ENCODE measurements at regions not wholly inside any gene's neighbourhood (a gene's known extent, or its start where the extent isn't known, plus 50 kb on each side); places are given as distances from the start of the nearest gene placed in this dataset.

- no peak for DNase-seq (ENCODE audit: extremely low spot score)
- POLR2A ChIA-PET: no interaction called here
- no peak for TF ChIP-seq FOXK2 (IDR thresholded peaks at IDR 0.05)
- TF ChIP-seq SUZ12 (IDR thresholded peaks at IDR 0.05): no peak
- TF ChIP-seq BHLHE40 (IDR thresholded peaks at IDR 0.05; ENCODE audit: borderline replicate concordance): no peak
- no peak for TF ChIP-seq TARDBP (IDR thresholded peaks at IDR 0.05)
- no peak for TF ChIP-seq LEF1 (IDR thresholded peaks at IDR 0.05; ENCODE audit: borderline replicate concordance)
- no peak for TF ChIP-seq FOXM1 (IDR thresholded peaks at IDR 0.05; ENCODE audit: borderline replicate concordance)
- CTCF ChIA-PET: no interaction called here
These were observed 404.8 kb downstream of the MAN2A1 start for GRCh38 chr5:110094548-110094947.

GRCh38 chr5:110096419-110096818, 406.7 kb downstream of the MAN2A1 start:
- ChIA-PET CTCF (no interaction called here), POLR2A (no interaction called here)
- no peak for DNase-seq (ENCODE audit: extremely low spot score)
- no peak for TF ChIP-seq CTBP1 (IDR thresholded peaks at IDR 0.05; ENCODE audit: borderline replicate concordance)
- no peak for TF ChIP-seq ELF4 (IDR thresholded peaks at IDR 0.05)
- TF ChIP-seq FOXM1 (IDR thresholded peaks at IDR 0.05; ENCODE audit: borderline replicate concordance): no peak
- TF ChIP-seq ARNT (IDR thresholded peaks at IDR 0.05): no peak
- TF ChIP-seq HDGF (IDR thresholded peaks at IDR 0.05; ENCODE audit: borderline replicate concordance): no peak
- TF ChIP-seq BHLHE40 (IDR thresholded peaks at IDR 0.05; ENCODE audit: borderline replicate concordance): no peak
- no peak for TF ChIP-seq SUZ12 (IDR thresholded peaks at IDR 0.05)

- DNase-seq (ENCODE audit: extremely low spot score): no peak
- TF ChIP-seq ZNF384 (IDR thresholded peaks at IDR 0.05): no peak
- no peak for TF ChIP-seq ARNT (IDR thresholded peaks at IDR 0.05)
- no peak for TF ChIP-seq FOXM1 (IDR thresholded peaks at IDR 0.05; ENCODE audit: borderline replicate concordance)
- no peak for TF ChIP-seq HDGF (IDR thresholded peaks at IDR 0.05; ENCODE audit: borderline replicate concordance)
- ChIA-PET POLR2A (no interaction called here), CTCF (no interaction called here)
These were observed 409.8 kb downstream of the MAN2A1 start for GRCh38 chr5:110099572-110099971.

- TF ChIP-seq FOXM1 (IDR thresholded peaks at IDR 0.05; ENCODE audit: borderline replicate concordance): no peak
- TF ChIP-seq FOXK2 (IDR thresholded peaks at IDR 0.05): no peak
- TF ChIP-seq BHLHE40 (IDR thresholded peaks at IDR 0.05; ENCODE audit: borderline replicate concordance): no peak
- TF ChIP-seq NFRKB (IDR thresholded peaks at IDR 0.05): no peak
- TF ChIP-seq LEF1 (IDR thresholded peaks at IDR 0.05; ENCODE audit: borderline replicate concordance): no peak
- TF ChIP-seq ARNT (IDR thresholded peaks at IDR 0.05): no peak
- no peak for TF ChIP-seq TARDBP (IDR thresholded peaks at IDR 0.05)
- no peak for TF ChIP-seq HDGF (IDR thresholded peaks at IDR 0.05; ENCODE audit: borderline replicate concordance)
- TF ChIP-seq ZNF384 (IDR thresholded peaks at IDR 0.05): no peak
- TF ChIP-seq SUZ12 (IDR thresholded peaks at IDR 0.05): no peak
- TF ChIP-seq, protein P1, sequence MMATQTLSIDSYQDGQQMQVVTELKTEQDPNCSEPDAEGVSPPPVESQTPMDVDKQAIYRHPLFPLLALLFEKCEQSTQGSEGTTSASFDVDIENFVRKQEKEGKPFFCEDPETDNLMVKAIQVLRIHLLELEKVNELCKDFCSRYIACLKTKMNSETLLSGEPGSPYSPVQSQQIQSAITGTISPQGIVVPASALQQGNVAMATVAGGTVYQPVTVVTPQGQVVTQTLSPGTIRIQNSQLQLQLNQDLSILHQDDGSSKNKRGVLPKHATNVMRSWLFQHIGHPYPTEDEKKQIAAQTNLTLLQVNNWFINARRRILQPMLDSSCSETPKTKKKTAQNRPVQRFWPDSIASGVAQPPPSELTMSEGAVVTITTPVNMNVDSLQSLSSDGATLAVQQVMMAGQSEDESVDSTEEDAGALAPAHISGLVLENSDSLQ (IDR thresholded peaks at IDR 0.05): no peak
- no peak for TF ChIP-seq L3MBTL2 (conservative IDR thresholded peaks at IDR 0.05)
- TF ChIP-seq SP1 (IDR thresholded peaks at IDR 0.05): no peak
- no peak for TF ChIP-seq ELF4 (IDR thresholded peaks at IDR 0.05)
- DNase-seq (ENCODE audit: extremely low spot score): no peak
- CTCF ChIA-PET: no interaction called here
- POLR2A ChIA-PET: no interaction called here
These were observed 413.4 kb downstream of the MAN2A1 start for GRCh38 chr5:110103081-110103480.

DNA sequence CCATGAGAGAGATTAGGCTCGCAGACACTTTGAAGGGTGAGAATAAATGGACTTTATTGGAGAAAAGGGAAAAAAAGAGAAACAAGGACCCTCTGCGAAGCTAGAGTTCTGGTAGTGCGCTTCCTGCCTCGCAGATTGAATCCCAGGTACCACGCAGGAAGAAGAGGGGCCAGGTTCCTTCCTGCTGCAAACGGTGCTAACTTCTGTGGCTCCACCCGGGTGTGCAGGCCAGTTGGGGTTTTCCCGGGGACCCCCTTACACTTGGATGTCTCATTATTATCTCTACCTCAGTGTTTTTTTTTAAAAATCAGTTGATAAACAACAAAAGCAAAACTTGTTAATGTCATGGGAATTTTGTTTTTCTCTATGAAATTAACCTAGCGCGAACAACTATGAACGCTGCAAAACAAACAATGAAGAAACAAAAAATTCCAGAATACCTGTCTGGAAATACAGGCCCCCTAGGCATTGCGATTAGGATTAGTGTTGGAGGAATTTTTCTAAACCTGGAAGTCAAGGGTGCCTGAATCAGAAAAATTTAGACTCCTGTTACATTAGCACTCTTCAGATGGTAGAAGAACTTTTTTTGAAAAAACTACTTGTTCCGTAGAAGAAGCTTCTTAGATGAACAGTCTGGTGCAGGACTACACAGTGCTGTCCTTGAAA, 414.5 kb downstream of the MAN2A1 start:
- DNase-seq (ENCODE audit: extremely low spot score): no peak
- TF ChIP-seq LEF1 (IDR thresholded peaks at IDR 0.05; ENCODE audit: borderline replicate concordance): no peak
- TF ChIP-seq BHLHE40 (IDR thresholded peaks at IDR 0.05; ENCODE audit: borderline replicate concordance): no peak
- TF ChIP-seq FOXA1 (IDR thresholded peaks at IDR 0.05): no peak
- TF ChIP-seq, protein P1 (IDR thresholded peaks at IDR 0.05): no peak
- TF ChIP-seq TARDBP (IDR thresholded peaks at IDR 0.05): no peak
- TF ChIP-seq SUZ12 (IDR thresholded peaks at IDR 0.05): no peak
- no peak for TF ChIP-seq FOXM1 (IDR thresholded peaks at IDR 0.05; ENCODE audit: borderline replicate concordance)
- TF ChIP-seq NFRKB (IDR thresholded peaks at IDR 0.05): no peak
- TF ChIP-seq CTBP1 (IDR thresholded peaks at IDR 0.05; ENCODE audit: borderline replicate concordance): no peak
- no peak for TF ChIP-seq SP1 (IDR thresholded peaks at IDR 0.05)
- no peak for TF ChIP-seq ELF4 (IDR thresholded peaks at IDR 0.05)

DNA sequence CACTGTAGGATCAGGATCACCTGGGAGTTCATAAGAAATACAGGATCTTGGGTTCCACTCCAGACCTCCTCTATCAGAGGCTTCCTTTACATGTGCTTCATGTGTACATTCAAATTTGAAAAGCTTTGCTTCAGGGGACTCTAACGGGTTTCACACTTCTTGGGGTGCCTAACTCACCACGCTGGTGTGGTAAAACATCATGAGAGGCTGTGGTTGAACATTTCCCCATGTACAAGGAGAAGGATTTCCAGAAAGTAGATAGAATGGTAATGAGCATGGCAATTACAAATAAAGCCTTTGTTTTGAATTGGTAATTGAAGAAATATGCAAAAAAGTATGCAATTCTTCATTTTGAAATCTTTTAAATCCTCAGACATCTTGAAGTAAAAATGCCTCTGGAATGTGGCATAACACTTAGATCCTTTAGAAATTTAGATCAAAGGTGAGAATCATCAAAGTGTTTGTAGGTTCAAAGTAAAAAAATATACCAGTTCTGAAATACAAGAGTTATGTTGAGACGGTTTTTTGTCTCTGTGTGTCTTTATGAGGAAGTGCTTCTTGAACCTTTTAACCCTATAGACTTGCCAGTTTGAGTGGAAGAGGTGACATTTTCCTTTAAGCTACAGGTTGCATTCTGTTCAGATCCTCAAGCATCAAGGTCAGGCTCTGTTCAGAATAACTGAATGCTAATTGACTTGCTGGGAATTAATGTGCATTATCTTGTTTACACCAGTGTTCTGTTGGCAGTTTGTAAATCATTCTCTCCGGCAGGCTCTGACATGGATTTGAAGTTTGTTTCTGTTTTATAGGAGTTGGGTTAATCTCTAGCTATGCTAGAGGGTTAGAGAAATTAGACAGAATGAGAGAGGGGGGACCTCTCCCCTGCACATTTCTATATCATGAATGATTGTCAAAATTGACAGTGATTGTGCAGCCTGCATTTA, 415.3 kb downstream of the MAN2A1 start:
- TF ChIP-seq SP1 (IDR thresholded peaks at IDR 0.05) (no peak), ZNF384 (IDR thresholded peaks at IDR 0.05) (no peak), L3MBTL2 (conservative IDR thresholded peaks at IDR 0.05) (no peak), FOXA1 (IDR thresholded peaks at IDR 0.05) (no peak), FOXK2 (IDR thresholded peaks at IDR 0.05) (no peak), ELF4 (IDR thresholded peaks at IDR 0.05) (no peak), HDGF (IDR thresholded peaks at IDR 0.05; ENCODE audit: borderline replicate concordance) (no peak), NFRKB (IDR thresholded peaks at IDR 0.05) (no peak), BHLHE40 (IDR thresholded peaks at IDR 0.05; ENCODE audit: borderline replicate concordance) (no peak), SUZ12 (IDR thresholded peaks at IDR 0.05) (no peak), LEF1 (IDR thresholded peaks at IDR 0.05; ENCODE audit: borderline replicate concordance) (no peak), TARDBP (IDR thresholded peaks at IDR 0.05) (no peak), CTBP1 (IDR thresholded peaks at IDR 0.05; ENCODE audit: borderline replicate concordance) (no peak), FOXM1 (IDR thresholded peaks at IDR 0.05; ENCODE audit: borderline replicate concordance) (no peak), ARNT (IDR thresholded peaks at IDR 0.05) (no peak)
- TF ChIP-seq, protein P1 (IDR thresholded peaks at IDR 0.05): no peak
- CTCF ChIA-PET: no interaction called here
- POLR2A ChIA-PET: no interaction called here
- DNase-seq (ENCODE audit: extremely low spot score): no peak

More for the DNA sequence above, 414.5 kb downstream of the MAN2A1 start:
- ChIA-PET CTCF (no interaction called here), POLR2A (no interaction called here)

All from HEK293T (cell line).